ENCODE measurements at regions not wholly inside any gene's neighbourhood (a gene's known extent, or its start where the extent isn't known, plus 50 kb on each side); places are given as distances from the start of the nearest gene placed in this dataset.

DNA sequence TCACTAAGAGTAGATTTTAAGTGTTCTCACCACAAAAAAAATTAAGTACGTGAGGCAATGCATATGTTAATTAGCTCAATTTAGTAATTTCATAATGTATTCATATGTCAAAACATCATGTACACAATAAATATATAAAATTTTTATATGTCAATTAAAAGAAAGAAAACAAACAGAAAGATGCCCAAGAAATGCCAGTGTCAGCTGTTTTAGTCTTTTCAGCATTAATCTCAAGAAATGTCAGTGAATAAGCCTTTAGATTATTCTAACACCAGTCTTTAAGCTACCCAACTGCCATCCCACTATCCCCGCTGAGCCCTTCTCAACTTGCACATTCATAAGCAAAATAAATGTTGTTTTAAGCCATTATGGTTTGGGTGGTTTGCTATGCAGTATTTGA is 76.5 kb downstream of the C1D start:
- DNase-seq: no peak

Measured in inflammatory macrophage treated with lipopolysaccharide for 1 hour (primary cell).